ENCODE measurements at regions not wholly inside any gene's neighbourhood (a gene's known extent, or its start where the extent isn't known, plus 50 kb on each side); places are given as distances from the start of the nearest gene placed in this dataset.

GRCh38 chr1:56073614-56074006 is 505.8 kb downstream of the PLPP3 start:
- Histone ChIP-seq H3K27me3 (no peaks in the 10 kb centered on the region), H3K9me3 (no peaks in the 10 kb centered on the region), H3K4me3 (no peak overlapping the region), H3K36me3 (no peaks in the 10 kb centered on the region), H3K4me1 (peaks cover 18 to 25% (median 23%) of the 10 kb centered on the region in 4 donors), H3K27ac (replicated peaks in 1 of 4) (peak overlapping the region; percentile 48 to 77 (median 63))
- DNase-seq (ENCODE audit: extremely low spot score) = no peak
- intact Hi-C loops (cut with DNase I) = loop anchor here (10.0 kb wide), 1 partner anchor 501 kb away; the partner anchor contains the start of gene PLPP3
- TF ChIP-seq POLR2A (IDR thresholded peaks at IDR 0.05; ENCODE audit: low read depth) (no peak), CTCF (IDR thresholded peaks at IDR 0.05) (no peak), POLR2AphosphoS5 (IDR thresholded peaks at IDR 0.05) (no peak), EP300 (IDR thresholded peaks at IDR 0.05) (no peak)
- WGBS = 78% methylated on average over 2 of the region's 2 CpGs

DNA sequence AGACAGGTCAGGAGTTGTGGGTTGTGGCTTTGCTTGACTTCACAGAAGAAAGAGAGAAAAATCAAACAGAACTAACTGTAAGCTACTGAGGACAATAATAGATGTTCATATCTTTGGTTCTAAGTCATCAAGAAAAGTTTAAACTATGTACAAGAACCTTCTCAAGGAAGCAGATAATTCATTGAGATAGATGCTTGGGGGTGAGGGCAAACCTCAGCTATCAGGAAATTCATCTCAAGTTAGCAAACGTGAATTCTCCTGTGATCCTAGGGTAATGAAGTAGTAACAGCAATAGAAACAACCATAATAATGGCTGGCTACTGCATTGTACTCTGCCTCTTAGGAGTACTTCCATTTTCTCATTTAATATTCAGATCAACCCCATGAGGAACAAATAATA is 506.2 kb downstream of the PLPP3 start:
- Histone ChIP-seq H3K36me3 (no peaks in the 10 kb centered on the region), H3K4me3 (no peak overlapping the region), H3K4me1 (peaks cover 18 to 25% (median 23%) of the 10 kb centered on the region in 4 donors), H3K27me3 (no peaks in the 10 kb centered on the region), H3K9me3 (no peaks in the 10 kb centered on the region), H3K27ac (replicated peaks in 1 of 4) (peak overlapping the region; percentile 48 to 77 (median 63))
- 67% methylated on average over 1 of the region's 1 CpG for WGBS
- DNase-seq (ENCODE audit: extremely low spot score) = no peak
- TF ChIP-seq EP300 (IDR thresholded peaks at IDR 0.05) = no peak
- intact Hi-C loops (cut with DNase I) = loop anchor here (10.0 kb wide), 1 partner anchor 502 kb away; the partner anchor contains the start of gene PLPP3

GRCh38 chr1:56072310-56072709 is 507.1 kb downstream of the PLPP3 start:
- 100% methylated on average over 1 of the region's 1 CpG for WGBS
- peak overlapping the region in 3 of 4 donors; percentile 8 to 77 (median 67) for H3K27ac ChIP-seq (replicated peaks in 1 of 4)
- no peak for DNase-seq (ENCODE audit: extremely low spot score)
- no peak for TF ChIP-seq POLR2A (IDR thresholded peaks at IDR 0.05; ENCODE audit: low read depth)
- TF ChIP-seq EP300 (IDR thresholded peaks at IDR 0.05) = no peak
- TF ChIP-seq POLR2AphosphoS5 (IDR thresholded peaks at IDR 0.05) = no peak
- TF ChIP-seq CTCF (IDR thresholded peaks at IDR 0.05) = no peak
- no peak overlapping the region for H3K4me3 ChIP-seq
- H3K36me3 ChIP-seq = no peaks in the 10 kb centered on the region
- H3K4me1 ChIP-seq = peaks cover 18 to 25% (median 23%) of the 10 kb centered on the region in 4 donors
- intact Hi-C loops (cut with DNase I) = loop anchor here (10.0 kb wide), 1 partner anchor 502 kb away; the partner anchor contains the start of gene PLPP3
- no peaks in the 10 kb centered on the region for H3K9me3 ChIP-seq
- H3K27me3 ChIP-seq = no peaks in the 10 kb centered on the region

DNA sequence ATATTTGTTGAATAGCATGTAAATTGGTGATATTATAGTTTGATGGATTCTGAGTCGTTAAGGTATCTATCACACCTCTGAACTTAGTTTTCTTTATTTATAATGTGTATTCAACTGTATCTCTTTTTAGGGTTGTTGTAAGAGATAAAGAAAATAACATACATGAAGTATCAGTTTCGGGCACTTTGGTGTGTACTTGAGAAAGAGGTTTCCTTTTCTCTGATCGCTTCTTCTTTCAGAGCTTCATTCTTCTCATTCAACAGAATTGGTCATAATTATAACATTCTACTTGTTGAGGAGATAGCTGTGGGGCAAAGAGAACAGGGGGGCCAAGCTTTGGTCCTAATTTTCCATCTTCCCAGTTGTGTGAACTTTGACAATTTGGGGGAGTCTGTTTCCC is 508.0 kb downstream of the PLPP3 start:
- H3K4me1 ChIP-seq = peaks cover 18 to 25% (median 23%) of the 10 kb centered on the region in 4 donors
- no peaks in the 10 kb centered on the region for H3K9me3 ChIP-seq
- no peaks in the 10 kb centered on the region for H3K36me3 ChIP-seq
- H3K27me3 ChIP-seq = no peaks in the 10 kb centered on the region
- no peak for DNase-seq (ENCODE audit: extremely low spot score)
- TF ChIP-seq POLR2A (IDR thresholded peaks at IDR 0.05; ENCODE audit: low read depth) = no peak
- no peak for TF ChIP-seq CTCF (IDR thresholded peaks at IDR 0.05)
- TF ChIP-seq POLR2AphosphoS5 (IDR thresholded peaks at IDR 0.05) = no peak
- no peak for TF ChIP-seq EP300 (IDR thresholded peaks at IDR 0.05)
- WGBS = 90% methylated on average over 3 of the region's 3 CpGs
- H3K4me3 ChIP-seq = no peak overlapping the region
- intact Hi-C loops (cut with DNase I) = loop anchor here (10.0 kb wide), 1 partner anchor 503 kb away; the partner anchor contains the start of gene PLPP3
- H3K27ac ChIP-seq (replicated peaks in 1 of 4) = no peak overlapping the region

DNA sequence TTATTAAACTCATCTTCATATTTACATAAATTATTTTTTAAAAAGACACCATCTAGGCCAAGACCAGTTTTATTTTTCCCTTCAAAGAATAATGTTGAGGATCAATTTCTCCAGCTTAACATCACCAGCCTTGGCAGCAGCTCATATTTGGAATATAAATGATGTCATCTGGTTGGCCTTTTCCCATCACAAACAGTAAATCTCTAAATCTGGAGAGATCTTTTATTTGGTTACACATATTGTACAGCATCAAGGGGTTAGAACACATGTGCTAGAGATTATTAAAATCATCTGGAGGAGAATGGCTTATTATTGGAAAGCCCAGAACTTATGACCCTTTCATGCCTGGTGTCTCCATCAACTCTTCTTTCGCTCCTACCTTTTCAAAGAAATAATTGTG is 508.8 kb downstream of the PLPP3 start:
- no peak for TF ChIP-seq EP300 (IDR thresholded peaks at IDR 0.05)
- no peak for TF ChIP-seq POLR2A (IDR thresholded peaks at IDR 0.05; ENCODE audit: low read depth)
- TF ChIP-seq CTCF (IDR thresholded peaks at IDR 0.05) = no peak
- TF ChIP-seq POLR2AphosphoS5 (IDR thresholded peaks at IDR 0.05) = no peak
- 100% methylated on average over 1 of the region's 1 CpG for WGBS
- intact Hi-C loops (cut with DNase I) = loop anchor here (10.0 kb wide), 1 partner anchor 504 kb away; the partner anchor contains the start of gene PLPP3
- Histone ChIP-seq H3K4me3 (no peak overlapping the region), H3K36me3 (no peaks in the 10 kb centered on the region), H3K9me3 (no peaks in the 10 kb centered on the region), H3K4me1 (peaks cover 18 to 25% (median 23%) of the 10 kb centered on the region in 4 donors), H3K27me3 (no peaks in the 10 kb centered on the region), H3K27ac (replicated peaks in 1 of 4) (no peak overlapping the region)
- DNase-seq (ENCODE audit: extremely low spot score) = no peak
